ENCODE measurements at regions not wholly inside any gene's neighbourhood (a gene's known extent, or its start where the extent isn't known, plus 50 kb on each side); places are given as distances from the start of the nearest gene placed in this dataset.

DNA sequence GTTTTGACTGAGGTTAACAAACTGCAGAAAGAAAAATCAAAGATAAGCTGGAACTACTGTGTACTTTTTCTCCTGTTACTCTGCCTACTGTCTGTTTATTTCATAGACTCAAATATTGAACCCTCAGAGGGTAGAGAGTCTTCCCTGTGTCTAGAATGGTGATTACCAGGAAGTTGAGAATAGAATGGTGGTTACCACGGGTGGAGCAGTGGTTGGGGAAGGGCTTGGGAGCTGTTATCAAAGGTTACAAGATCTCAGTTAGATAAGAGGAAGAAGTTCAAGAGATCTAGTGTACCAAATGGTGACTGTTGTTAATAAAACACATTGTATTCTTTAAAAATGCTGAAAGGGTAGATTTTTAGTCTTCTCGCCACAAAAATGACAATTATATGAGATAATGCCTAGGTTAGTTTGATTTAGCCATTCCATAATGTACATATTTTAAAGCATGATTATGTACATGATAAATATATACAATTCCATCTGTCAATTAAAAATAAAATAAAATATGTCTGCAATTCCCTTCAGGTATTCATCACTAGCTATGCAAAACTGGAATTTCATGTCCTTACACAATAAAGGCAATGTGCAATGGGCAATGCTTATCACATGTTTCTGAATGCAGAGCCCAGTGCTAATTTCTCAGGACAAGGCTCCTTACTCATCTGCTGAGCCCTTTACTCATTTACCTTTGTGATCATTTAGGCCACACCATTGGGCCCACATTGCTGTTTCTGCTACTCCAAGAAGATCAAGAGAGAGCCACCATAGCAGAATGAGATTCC is 474.3 kb upstream of the CAMK1G start:
- Histone ChIP-seq H3F3A (ENCODE audit: insufficient read depth, low read length, poor library complexity, severe bottlenecking) (no peaks in the 10 kb centered on the region), H3K9ac (ENCODE audit: low read length) (no peak overlapping the region), H3K27ac (ENCODE audit: low read length) (no peak overlapping the region), H3K27me3 (ENCODE audit: insufficient read depth, low read depth, low read length) (no peaks in the 10 kb centered on the region), H4K20me1 (ENCODE audit: insufficient read depth) (no peaks in the 10 kb centered on the region), H3K4me2 (ENCODE audit: low read length) (no peak overlapping the region), H2AFZ (ENCODE audit: low read depth, low read length) (no peak overlapping the region), H3K4me3 (ENCODE audit: low read length) (no peak overlapping the region), H3K9me2 (ENCODE audit: insufficient read depth, low read length) (no peaks in the 10 kb centered on the region), H3K36me3 (ENCODE audit: insufficient read depth, low read length) (no peaks in the 10 kb centered on the region), H3K9me3 (ENCODE audit: low read length) (no peaks in the 10 kb centered on the region), H3K79me2 (replicated peaks; ENCODE audit: insufficient read depth, low read length) (no peaks in the 10 kb centered on the region)
- TF ChIP-seq, protein P1, sequence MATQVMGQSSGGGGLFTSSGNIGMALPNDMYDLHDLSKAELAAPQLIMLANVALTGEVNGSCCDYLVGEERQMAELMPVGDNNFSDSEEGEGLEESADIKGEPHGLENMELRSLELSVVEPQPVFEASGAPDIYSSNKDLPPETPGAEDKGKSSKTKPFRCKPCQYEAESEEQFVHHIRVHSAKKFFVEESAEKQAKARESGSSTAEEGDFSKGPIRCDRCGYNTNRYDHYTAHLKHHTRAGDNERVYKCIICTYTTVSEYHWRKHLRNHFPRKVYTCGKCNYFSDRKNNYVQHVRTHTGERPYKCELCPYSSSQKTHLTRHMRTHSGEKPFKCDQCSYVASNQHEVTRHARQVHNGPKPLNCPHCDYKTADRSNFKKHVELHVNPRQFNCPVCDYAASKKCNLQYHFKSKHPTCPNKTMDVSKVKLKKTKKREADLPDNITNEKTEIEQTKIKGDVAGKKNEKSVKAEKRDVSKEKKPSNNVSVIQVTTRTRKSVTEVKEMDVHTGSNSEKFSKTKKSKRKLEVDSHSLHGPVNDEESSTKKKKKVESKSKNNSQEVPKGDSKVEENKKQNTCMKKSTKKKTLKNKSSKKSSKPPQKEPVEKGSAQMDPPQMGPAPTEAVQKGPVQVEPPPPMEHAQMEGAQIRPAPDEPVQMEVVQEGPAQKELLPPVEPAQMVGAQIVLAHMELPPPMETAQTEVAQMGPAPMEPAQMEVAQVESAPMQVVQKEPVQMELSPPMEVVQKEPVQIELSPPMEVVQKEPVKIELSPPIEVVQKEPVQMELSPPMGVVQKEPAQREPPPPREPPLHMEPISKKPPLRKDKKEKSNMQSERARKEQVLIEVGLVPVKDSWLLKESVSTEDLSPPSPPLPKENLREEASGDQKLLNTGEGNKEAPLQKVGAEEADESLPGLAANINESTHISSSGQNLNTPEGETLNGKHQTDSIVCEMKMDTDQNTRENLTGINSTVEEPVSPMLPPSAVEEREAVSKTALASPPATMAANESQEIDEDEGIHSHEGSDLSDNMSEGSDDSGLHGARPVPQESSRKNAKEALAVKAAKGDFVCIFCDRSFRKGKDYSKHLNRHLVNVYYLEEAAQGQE (IDR thresholded peaks at IDR 0.05; ENCODE audit: borderline replicate concordance), result no peak
- no peak for TF ChIP-seq RAD21 (conservative IDR thresholded peaks at IDR 0.05)
- TF ChIP-seq MXI1 (conservative IDR thresholded peaks at IDR 0.05; ENCODE audit: poor library complexity, severe bottlenecking), result no peak
- no peak for TF ChIP-seq EZH2 (IDR thresholded peaks at IDR 0.05; ENCODE audit: borderline replicate concordance, insufficient read depth, low read length, poor library complexity, severe bottlenecking)
- no peak for TF ChIP-seq POLR2AphosphoS5 (IDR thresholded peaks at IDR 0.05)
- TF ChIP-seq SMC3 (conservative IDR thresholded peaks at IDR 0.05; ENCODE audit: poor library complexity), result no peak

DNA sequence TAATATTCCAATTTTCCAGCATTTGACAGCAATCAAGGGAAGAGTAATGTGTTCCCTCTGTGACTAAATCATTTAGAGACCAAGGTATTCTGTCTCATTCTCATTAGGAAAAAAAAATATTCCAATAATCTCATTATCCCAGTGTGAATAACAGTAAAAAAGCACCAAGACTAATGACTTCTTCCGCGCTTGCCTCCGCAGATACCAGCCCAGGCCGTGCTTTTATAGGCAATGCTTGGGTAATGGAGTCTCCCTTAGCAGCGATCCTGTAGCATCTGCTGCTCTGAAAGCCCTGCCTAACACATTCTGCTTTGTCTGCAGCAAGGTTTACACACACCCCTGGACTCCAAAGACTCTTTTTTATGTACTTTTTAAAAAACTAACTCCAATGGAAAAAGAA is 470.0 kb upstream of the CAMK1G start:
- TF ChIP-seq, protein P1 (IDR thresholded peaks at IDR 0.05; ENCODE audit: borderline replicate concordance), result peak; percentile 26
- TF ChIP-seq SMC3 (conservative IDR thresholded peaks at IDR 0.05; ENCODE audit: poor library complexity), result no peak
- TF ChIP-seq EZH2 (IDR thresholded peaks at IDR 0.05; ENCODE audit: borderline replicate concordance, insufficient read depth, low read length, poor library complexity, severe bottlenecking), result no peak
- Histone ChIP-seq H3K4me2 (ENCODE audit: low read length) (no peak overlapping the region), H3K36me3 (ENCODE audit: insufficient read depth, low read length) (no peaks in the 10 kb centered on the region), H2AFZ (ENCODE audit: low read depth, low read length) (no peak overlapping the region), H3K79me2 (replicated peaks; ENCODE audit: insufficient read depth, low read length) (no peaks in the 10 kb centered on the region), H3K27ac (ENCODE audit: low read length) (no peak overlapping the region), H3K27me3 (ENCODE audit: insufficient read depth, low read depth, low read length) (no peaks in the 10 kb centered on the region), H3K9me2 (ENCODE audit: insufficient read depth, low read length) (no peaks in the 10 kb centered on the region), H3F3A (ENCODE audit: insufficient read depth, low read length, poor library complexity, severe bottlenecking) (no peaks in the 10 kb centered on the region), H4K20me1 (ENCODE audit: insufficient read depth) (no peaks in the 10 kb centered on the region), H3K9ac (ENCODE audit: low read length) (no peak overlapping the region), H3K9me3 (ENCODE audit: low read length) (no peaks in the 10 kb centered on the region), H3K4me3 (ENCODE audit: low read length) (no peak overlapping the region)
